HEK293 (cell line): ENCODE measurements at regions not wholly inside any gene's neighbourhood (a gene's known extent, or its start where the extent isn't known, plus 50 kb on each side); places are given as distances from the start of the nearest gene placed in this dataset.

Experiments
- CTCF ChIA-PET: fragments of 350-600 bp; formaldehyde crosslinking; extraction: SDS; loops from one replicate; lab custom pipeline; 2021; ENCODE audit warnings: antibody characterized with exemption; lab: Yijun Ruan, JAX
- POLR2A ChIA-PET: fragments of 300-600 bp; formaldehyde crosslinking; extraction: SDS; loops from one replicate; lab custom pipeline; 2020; ENCODE audit warnings: antibody characterized with exemption, inconsistent platforms; lab: Yijun Ruan, JAX
- H3K27ac ChIP-seq: fragments of 200-500 bp; sonication (Bioruptor generic); 2 replicates; pipeline ENCODE4 v1.5.1; 2014; ENCODE audit warnings: low read depth, low read length, control low read depth, inconsistent platforms; ENCODE audit errors: extremely low read depth
- H3K36me3 ChIP-seq, 2 experiments: fragments of 200-500 bp in 1 of 2; sonication (Bioruptor generic) in 1 of 2; 1 replicate in 1 of 2; 2 replicates in 1 of 2; pipeline ENCODE4 v1.5.1; 2014 to 2017; ENCODE audit warnings: inconsistent platforms in 2 of 2, low read length in 2 of 2; ENCODE audit not compliant: control insufficient read depth in 2 of 2, insufficient read depth in 1 of 2
- H3K4me1 ChIP-seq: fragments of 200-500 bp; sonication (Bioruptor generic); 2 replicates; pipeline ENCODE4 v1.5.1; 2014; ENCODE audit warnings: mild to moderate bottlenecking, low read length, inconsistent platforms; ENCODE audit not compliant: control insufficient read depth, insufficient read depth
- H3K4me3 ChIP-seq: 2 replicates; pipeline ENCODE4 v1.5.1; 2011; ENCODE audit warnings: low read depth, mild to moderate bottlenecking, control low read depth, low read length, moderate library complexity
- H3K9me3 ChIP-seq: fragments of 200-500 bp; sonication (Bioruptor generic); 2 replicates; pipeline ENCODE4 v1.5.1; 2014; ENCODE audit warnings: low read depth, low read length, inconsistent platforms; ENCODE audit not compliant: control insufficient read depth, insufficient read depth
- OVOL3 ChIP-seq: fragments of 450-650 bp; formaldehyde crosslinking; IDR thresholded peaks from 2 replicates; pipeline ENCODE4 v1.5.1; 2016; ENCODE audit warnings: missing biosample characterization, missing genetic modification characterization
- ZBTB7A ChIP-seq: fragments of 450-650 bp; formaldehyde crosslinking; IDR thresholded peaks from 2 replicates; pipeline ENCODE4 v1.5.1; 2016; ENCODE audit warnings: low read depth, missing biosample characterization, missing genetic modification characterization
- ZNF114 ChIP-seq: fragments of 450-650 bp; formaldehyde crosslinking; IDR thresholded peaks from 2 replicates; pipeline ENCODE4 v1.5.0; 2017; ENCODE audit warnings: missing biosample characterization, missing genetic modification characterization
- ZNF157 ChIP-seq: fragments of 450-650 bp; formaldehyde crosslinking; IDR thresholded peaks from 2 replicates; pipeline ENCODE4 v1.5.1; 2016; ENCODE audit warnings: missing biosample characterization, missing genetic modification characterization
- ZNF169 ChIP-seq: fragments of 450-650 bp; formaldehyde crosslinking; IDR thresholded peaks from 2 replicates; pipeline ENCODE4 v1.5.1; 2016; ENCODE audit warnings: missing biosample characterization, missing genetic modification characterization
- ZNF175 ChIP-seq: fragments of 450-650 bp; formaldehyde crosslinking; IDR thresholded peaks from 2 replicates; pipeline ENCODE4 v1.5.1; 2016; ENCODE audit warnings: missing biosample characterization, missing genetic modification characterization
- ZNF266 ChIP-seq: fragments of 450-650 bp; formaldehyde crosslinking; IDR thresholded peaks from 2 replicates; pipeline ENCODE4 v1.5.1; 2016; ENCODE audit warnings: missing biosample characterization, missing genetic modification characterization, low read depth
- ZNF274 ChIP-seq, 2 experiments: fragments of 200-500 bp in 1 of 2; fragments of 450-650 bp in 1 of 2; sonication (Bioruptor generic) in 1 of 2; formaldehyde crosslinking in 1 of 2; IDR thresholded peaks; 2 replicates each; pipeline versions ENCODE4 v1.5.1 to v1.6.1; 2014 to 2016; ENCODE audit warnings: borderline replicate concordance in 1 of 2, inconsistent platforms in 1 of 2, low read length in 1 of 2, missing biosample characterization in 1 of 2, missing genetic modification characterization in 1 of 2
- ZNF426 ChIP-seq: fragments of 450-650 bp; formaldehyde crosslinking; IDR thresholded peaks from 2 replicates; pipeline ENCODE4 v1.5.1; 2017; ENCODE audit warnings: missing biosample characterization, missing genetic modification characterization, mild to moderate bottlenecking, inconsistent platforms, moderate library complexity
- ZNF585B ChIP-seq: fragments of 450-650 bp; formaldehyde crosslinking; IDR thresholded peaks from 2 replicates; pipeline ENCODE4 v1.5.1; 2016; ENCODE audit warnings: missing biosample characterization, missing genetic modification characterization
- ZNF626 ChIP-seq: fragments of 450-650 bp; sonication (Bioruptor Pico); formaldehyde crosslinking; IDR thresholded peaks from 2 replicates; pipeline ENCODE4 v1.5.1; 2018; ENCODE audit warnings: missing biosample characterization, missing genetic modification characterization, inconsistent platforms
- ZNF654 ChIP-seq: fragments of 450-650 bp; formaldehyde crosslinking; IDR thresholded peaks from 2 replicates; pipeline ENCODE4 v1.5.1; 2016; ENCODE audit warnings: low read depth, missing biosample characterization, missing genetic modification characterization
- ZNF658 ChIP-seq: fragments of 450-650 bp; formaldehyde crosslinking; IDR thresholded peaks from 2 replicates; pipeline ENCODE4; 2016; ENCODE audit warnings: missing biosample characterization, missing genetic modification characterization
- TF ChIP-seq, protein P1 (sequence below): fragments of 450-650 bp; formaldehyde crosslinking; IDR thresholded peaks from 2 replicates; pipeline ENCODE4 v1.5.1; 2016; ENCODE audit warnings: missing biosample characterization, missing genetic modification characterization
- TF ChIP-seq, protein P2 (sequence below): fragments of 450-650 bp; formaldehyde crosslinking; IDR thresholded peaks from 2 replicates; pipeline ENCODE4 v1.5.1; 2016; ENCODE audit warnings: missing biosample characterization, missing genetic modification characterization, low read depth
- TF ChIP-seq, protein P3 (sequence below): fragments of 450-650 bp; formaldehyde crosslinking; IDR thresholded peaks from 2 replicates; pipeline ENCODE4 v1.5.1; 2016; ENCODE audit warnings: missing biosample characterization, missing genetic modification characterization
- TF ChIP-seq, protein P4 (sequence below): fragments of 450-650 bp; formaldehyde crosslinking; IDR thresholded peaks from 2 replicates; pipeline ENCODE4 v1.5.1; 2016; ENCODE audit warnings: missing biosample characterization, missing genetic modification characterization

DNA sequence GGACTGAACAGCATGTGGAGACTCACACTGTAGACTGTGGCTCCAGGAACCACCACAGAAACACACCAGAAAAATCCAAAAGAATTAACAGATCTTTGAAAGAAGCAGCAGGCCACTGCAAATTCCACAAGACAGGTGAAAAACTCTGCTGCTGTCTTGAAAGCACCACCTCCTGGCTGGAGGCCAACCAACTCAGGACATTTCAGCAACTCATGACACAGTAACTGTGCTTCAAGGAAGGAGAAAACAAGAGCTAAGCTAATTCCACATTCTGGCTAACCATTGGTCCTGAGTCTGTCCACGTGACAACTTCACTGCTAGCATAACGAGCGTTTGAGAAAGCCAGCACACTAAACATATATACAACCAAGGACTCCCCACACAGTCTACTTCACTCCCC is 625.1 kb downstream of the PRELID2 start:
- TF ChIP-seq, protein P1, sequence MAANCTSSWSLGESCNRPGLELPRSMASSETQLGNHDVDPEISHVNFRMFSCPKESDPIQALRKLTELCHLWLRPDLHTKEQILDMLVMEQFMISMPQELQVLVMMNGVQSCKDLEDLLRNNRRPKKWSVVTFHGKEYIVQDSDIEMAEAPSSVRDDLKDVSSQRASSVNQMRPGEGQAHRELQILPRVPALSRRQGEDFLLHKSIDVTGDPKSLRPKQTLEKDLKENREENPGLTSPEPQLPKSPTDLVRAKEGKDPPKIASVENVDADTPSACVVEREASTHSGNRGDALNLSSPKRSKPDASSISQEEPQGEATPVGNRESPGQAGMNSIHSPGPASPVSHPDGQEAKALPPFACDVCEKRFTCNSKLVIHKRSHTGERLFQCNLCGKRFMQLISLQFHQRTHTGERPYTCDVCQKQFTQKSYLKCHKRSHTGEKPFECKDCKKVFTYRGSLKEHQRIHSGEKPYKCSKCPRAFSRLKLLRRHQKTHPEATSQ (tag by site-specific recombination), result no peak
- TF ChIP-seq ZNF426 (tag by site-specific recombination), result no peak
- TF ChIP-seq, protein P2, sequence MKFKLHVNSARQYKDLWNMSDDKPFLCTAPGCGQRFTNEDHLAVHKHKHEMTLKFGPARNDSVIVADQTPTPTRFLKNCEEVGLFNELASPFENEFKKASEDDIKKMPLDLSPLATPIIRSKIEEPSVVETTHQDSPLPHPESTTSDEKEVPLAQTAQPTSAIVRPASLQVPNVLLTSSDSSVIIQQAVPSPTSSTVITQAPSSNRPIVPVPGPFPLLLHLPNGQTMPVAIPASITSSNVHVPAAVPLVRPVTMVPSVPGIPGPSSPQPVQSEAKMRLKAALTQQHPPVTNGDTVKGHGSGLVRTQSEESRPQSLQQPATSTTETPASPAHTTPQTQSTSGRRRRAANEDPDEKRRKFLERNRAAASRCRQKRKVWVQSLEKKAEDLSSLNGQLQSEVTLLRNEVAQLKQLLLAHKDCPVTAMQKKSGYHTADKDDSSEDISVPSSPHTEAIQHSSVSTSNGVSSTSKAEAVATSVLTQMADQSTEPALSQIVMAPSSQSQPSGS (tag by site-specific recombination), result no peak
- TF ChIP-seq ZNF585B (tag by site-specific recombination), result no peak
- TF ChIP-seq ZNF169, result no peak
- TF ChIP-seq ZNF274 (IDR thresholded peaks at IDR 0.05; ENCODE audit: low read length), result no peak
- no peak for TF ChIP-seq ZNF274 (tag by site-specific recombination; IDR thresholded peaks at IDR 0.05; ENCODE audit: borderline replicate concordance)
- no peak for TF ChIP-seq OVOL3 (tag by site-specific recombination)
- TF ChIP-seq ZNF658 (tag by site-specific recombination), result no peak
- TF ChIP-seq ZNF175 (tag by site-specific recombination), result no peak
- no peak for TF ChIP-seq ZNF157 (tag by site-specific recombination)
- no peak for TF ChIP-seq ZNF654 (tag by site-specific recombination)
- TF ChIP-seq, protein P3, sequence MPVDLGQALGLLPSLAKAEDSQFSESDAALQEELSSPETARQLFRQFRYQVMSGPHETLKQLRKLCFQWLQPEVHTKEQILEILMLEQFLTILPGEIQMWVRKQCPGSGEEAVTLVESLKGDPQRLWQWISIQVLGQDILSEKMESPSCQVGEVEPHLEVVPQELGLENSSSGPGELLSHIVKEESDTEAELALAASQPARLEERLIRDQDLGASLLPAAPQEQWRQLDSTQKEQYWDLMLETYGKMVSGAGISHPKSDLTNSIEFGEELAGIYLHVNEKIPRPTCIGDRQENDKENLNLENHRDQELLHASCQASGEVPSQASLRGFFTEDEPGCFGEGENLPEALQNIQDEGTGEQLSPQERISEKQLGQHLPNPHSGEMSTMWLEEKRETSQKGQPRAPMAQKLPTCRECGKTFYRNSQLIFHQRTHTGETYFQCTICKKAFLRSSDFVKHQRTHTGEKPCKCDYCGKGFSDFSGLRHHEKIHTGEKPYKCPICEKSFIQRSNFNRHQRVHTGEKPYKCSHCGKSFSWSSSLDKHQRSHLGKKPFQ (tag by site-specific recombination), result no peak
- no peak for TF ChIP-seq ZNF114
- POLR2A ChIA-PET, result no interaction called here

DNA sequence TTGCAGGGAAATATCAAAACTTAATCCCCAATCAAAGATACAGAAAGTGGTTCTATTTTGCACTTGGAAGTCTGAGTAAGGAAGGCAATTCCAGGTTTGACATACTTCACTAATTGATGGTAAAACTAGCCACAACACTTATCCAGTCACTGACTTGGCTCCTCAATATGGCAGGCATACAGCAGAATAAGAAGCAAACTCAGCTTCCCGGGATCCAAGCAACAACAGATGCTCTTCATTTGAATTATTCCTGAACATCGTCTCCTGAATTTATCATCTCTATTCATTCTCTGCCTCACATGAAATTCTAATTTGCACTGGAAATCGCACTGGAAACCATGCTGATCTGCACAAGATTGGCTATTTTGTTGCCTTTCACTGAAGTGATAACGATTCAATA is 629.6 kb downstream of the PRELID2 start:
- Histone ChIP-seq H3K4me3 (no peak overlapping the region), H3K36me3 (no peaks in the 10 kb centered on the region), H3K4me1 (no peaks in the 10 kb centered on the region), H3K9me3 (no peaks in the 10 kb centered on the region), H3K27ac (no peak overlapping the region)
- POLR2A ChIA-PET, result no interaction called here
- CTCF ChIA-PET, result interaction anchor here (1.0 kb wide), 1 partner anchor 33 kb away, joined by 3 read pairs; no protein-coding TSS in a partner anchor
- TF ChIP-seq ZNF626 (no peak), ZBTB7A (tag by site-specific recombination) (no peak), ZNF266 (no peak)
- TF ChIP-seq, protein P4, sequence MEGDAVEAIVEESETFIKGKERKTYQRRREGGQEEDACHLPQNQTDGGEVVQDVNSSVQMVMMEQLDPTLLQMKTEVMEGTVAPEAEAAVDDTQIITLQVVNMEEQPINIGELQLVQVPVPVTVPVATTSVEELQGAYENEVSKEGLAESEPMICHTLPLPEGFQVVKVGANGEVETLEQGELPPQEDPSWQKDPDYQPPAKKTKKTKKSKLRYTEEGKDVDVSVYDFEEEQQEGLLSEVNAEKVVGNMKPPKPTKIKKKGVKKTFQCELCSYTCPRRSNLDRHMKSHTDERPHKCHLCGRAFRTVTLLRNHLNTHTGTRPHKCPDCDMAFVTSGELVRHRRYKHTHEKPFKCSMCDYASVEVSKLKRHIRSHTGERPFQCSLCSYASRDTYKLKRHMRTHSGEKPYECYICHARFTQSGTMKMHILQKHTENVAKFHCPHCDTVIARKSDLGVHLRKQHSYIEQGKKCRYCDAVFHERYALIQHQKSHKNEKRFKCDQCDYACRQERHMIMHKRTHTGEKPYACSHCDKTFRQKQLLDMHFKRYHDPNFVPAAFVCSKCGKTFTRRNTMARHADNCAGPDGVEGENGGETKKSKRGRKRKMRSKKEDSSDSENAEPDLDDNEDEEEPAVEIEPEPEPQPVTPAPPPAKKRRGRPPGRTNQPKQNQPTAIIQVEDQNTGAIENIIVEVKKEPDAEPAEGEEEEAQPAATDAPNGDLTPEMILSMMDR (tag by site-specific recombination), result no peak

More for the DNA sequence above, 625.1 kb downstream of the PRELID2 start:
- CTCF ChIA-PET, result interaction anchor here (0.7 kb wide), 1 partner anchor 1888 kb away, joined by 5 read pairs; no protein-coding TSS in a partner anchor
- no peaks in the 10 kb centered on the region for H3K36me3 ChIP-seq
- H3K9me3 ChIP-seq, result no peaks in the 10 kb centered on the region
- H3K27ac ChIP-seq, result no peak overlapping the region
- no peaks in the 10 kb centered on the region for H3K4me1 ChIP-seq
- H3K4me3 ChIP-seq, result no peak overlapping the region
